Head of caudate nucleus (tissue), 42 donors: ENCODE measurements at regions not wholly inside any gene's neighbourhood (a gene's known extent, or its start where the extent isn't known, plus 50 kb on each side); places are given as distances from the start of the nearest gene placed in this dataset.
"Not testable (repeated sequence)": the region's sequence is repeated elsewhere in the genome, so short reads cannot be mapped to it uniquely, and the experiment has no call there.

Source experiments
- DNase-seq, 42 donors: peaks; one replicate each; pipeline versions ENCODE4 v3.0.0 to v3.0.0-alpha.2; 2020 to 2021; ENCODE audit warnings: mixed read lengths in 7 of 42
- intact Hi-C: fragments of 100-400 bp; cut with DNase I; formaldehyde crosslinking; loops from one replicate; pipeline ENCODE4 v1.15.0; 2022

DNA sequence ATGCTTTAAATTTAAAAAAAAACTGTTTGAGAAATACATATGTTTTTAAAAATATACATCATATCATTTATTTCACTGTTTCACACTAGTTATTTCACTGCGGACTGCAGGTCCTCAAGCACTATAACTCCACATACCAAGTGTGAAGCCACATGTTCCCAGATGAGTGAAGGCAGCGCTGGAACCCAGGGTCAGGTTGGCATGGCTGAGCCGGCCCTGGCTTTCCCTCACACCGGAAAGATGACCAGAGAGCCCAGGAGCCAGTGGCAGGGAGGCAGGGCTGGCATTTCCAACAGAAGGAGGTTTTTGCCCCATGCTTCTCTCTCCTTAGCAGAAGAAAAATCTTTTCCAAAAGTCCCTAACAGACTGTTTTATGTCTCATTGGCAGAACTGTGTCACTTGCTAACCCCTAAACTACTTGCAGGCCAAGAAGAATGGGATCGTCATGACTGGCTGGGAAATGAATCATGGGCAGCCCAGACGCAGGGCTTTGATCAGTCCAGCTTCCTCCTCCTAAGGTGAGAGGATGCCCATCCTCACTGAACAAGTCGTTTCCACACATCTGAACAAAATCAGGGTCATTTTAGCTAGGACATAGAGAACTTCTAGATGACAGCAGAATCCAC is 287.6 kb upstream of the HNRNPA3 start:
- intact Hi-C loops = no loop called here
- no peak for DNase-seq

- no peak for DNase-seq
- intact Hi-C loops = no loop called here
Observed at GRCh38 chr2:176926453-176926852, 286.1 kb upstream of the HNRNPA3 start.

- DNase-seq, intact Hi-C loops: not testable (repeated sequence)
Observed at GRCh38 chr2:176929387-176929786, 283.2 kb upstream of the HNRNPA3 start.

DNA sequence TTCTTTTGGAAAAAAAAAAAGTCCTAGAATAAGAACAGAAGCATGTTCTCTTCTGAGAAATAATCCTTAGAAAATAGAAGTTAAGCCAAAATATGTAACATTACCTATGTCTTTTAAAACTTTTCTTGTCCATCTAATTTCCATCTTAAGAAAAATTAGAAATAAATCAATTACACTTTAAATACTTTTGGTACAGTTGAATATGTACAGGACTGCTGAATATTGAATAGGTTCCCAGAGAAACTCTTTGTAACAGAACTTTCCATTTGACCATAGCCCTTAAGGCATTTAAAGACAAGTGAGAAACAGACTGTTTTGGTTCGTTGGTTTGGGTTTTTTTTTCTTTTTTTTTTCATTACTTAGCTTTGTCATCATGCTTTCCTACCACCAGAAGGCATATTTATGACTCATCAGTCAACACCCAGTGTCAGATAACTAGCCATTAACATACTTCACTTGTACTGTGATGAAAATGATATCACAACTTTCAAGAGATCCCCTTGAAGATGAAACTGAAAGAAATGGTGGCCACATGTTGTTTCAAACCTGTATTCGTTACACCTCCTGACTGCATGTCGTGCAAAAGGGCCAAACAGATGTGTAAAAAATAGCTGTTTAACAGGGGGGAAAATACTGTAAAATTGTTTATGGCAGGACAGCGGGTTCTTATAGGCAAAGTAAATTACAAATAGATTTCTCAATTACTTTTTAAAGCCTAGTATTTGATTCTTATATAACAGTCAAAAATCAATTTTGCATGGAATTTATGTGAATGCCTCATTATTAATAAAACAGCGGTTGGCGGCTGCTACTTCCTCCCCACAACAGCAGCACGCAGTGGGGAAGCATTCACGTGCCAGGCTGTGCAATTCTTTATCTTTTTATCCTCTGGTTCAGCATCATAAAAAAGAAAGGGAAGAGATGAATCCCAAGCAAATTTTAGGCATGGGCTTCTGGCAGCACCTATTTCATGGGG is 280.7 kb upstream of the HNRNPA3 start:
- DNase-seq = no peak
- intact Hi-C loops = no loop called here

DNA sequence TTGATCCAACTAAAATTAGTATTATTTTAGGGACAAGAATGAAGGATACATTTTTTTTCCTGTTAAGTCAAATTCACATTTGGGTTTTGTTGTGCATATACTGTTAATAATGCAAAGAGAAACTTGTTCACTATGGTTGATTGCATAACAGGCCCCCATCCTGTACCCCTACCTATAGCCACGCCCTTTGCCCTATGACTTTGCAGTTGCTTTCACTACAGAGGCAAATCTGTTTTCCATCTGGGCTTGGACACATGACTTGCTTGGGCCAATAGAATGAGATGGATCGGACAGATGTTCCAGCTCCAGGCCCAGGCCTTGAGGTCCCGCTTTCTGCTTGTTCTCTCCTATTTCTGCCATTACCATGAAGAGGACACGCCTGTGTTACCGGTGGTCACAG is 278.5 kb upstream of the HNRNPA3 start:
- no peak for DNase-seq
- intact Hi-C loops = no loop called here

GRCh38 chr2:176934869-176935415 is 277.7 kb upstream of the HNRNPA3 start:
- no peak for DNase-seq
- intact Hi-C loops = no loop called here

GRCh38 chr2:176935543-176936102 is 277.0 kb upstream of the HNRNPA3 start:
- DNase-seq = no peak
- intact Hi-C loops = no loop called here

GRCh38 chr2:176936410-176936809 is 276.2 kb upstream of the HNRNPA3 start:
- no peak for DNase-seq
- intact Hi-C loops = no loop called here

DNA sequence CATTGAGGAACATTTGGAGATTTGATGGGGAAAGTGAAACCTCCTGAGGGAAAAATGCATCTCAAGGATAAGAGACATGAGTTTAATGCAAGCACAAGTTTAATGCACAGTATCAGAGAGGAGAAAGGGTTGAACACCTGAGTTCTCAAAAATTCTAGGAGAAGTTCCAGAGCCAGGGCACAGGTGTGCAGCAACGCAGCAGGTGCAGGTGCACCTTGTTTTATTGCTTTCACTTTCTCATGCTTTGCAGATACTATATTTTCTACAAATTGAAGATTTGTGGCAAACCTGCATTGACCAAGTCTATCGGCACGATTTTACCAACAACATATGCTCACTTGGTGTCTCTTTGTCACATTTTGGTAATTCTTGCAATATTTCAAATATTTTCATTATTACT is 267.6 kb upstream of the HNRNPA3 start:
- intact Hi-C loops = no loop called here
- DNase-seq = no peak

- DNase-seq = no peak
- intact Hi-C loops = no loop called here
Observed at GRCh38 chr2:176947754-176948153, 264.8 kb upstream of the HNRNPA3 start.

- intact Hi-C loops, DNase-seq: not testable (repeated sequence)
Observed at GRCh38 chr2:176951218-176951617, 261.4 kb upstream of the HNRNPA3 start.

DNA sequence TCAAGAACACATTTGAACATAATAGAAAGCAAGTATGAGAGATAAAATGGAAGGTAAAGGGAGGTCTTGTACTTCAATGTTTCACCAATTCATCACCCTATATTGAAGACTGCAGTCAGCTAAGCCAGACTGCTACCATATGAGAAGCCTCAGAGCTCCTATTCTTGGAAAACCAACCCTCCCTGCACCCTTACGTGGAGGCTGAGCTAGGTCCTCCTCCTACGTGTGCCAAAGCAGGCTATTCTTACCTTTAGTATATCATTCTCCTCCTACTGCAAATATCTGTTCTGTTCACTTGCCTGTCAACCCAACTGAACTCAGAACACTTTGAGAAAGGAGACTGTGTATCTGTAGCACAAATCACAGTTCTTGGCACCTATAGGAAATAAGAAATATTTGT is 255.8 kb upstream of the HNRNPA3 start:
- intact Hi-C loops = no loop called here
- DNase-seq = peak in 30 of 42 donors; percentile 12 to 87 (median 49)

- DNase-seq = no peak
- intact Hi-C loops = no loop called here
Observed at GRCh38 chr2:176959614-176960013, 253.0 kb upstream of the HNRNPA3 start.

- intact Hi-C loops = no loop called here
- no peak for DNase-seq
Observed at GRCh38 chr2:176960061-176960460, 252.5 kb upstream of the HNRNPA3 start.

DNA sequence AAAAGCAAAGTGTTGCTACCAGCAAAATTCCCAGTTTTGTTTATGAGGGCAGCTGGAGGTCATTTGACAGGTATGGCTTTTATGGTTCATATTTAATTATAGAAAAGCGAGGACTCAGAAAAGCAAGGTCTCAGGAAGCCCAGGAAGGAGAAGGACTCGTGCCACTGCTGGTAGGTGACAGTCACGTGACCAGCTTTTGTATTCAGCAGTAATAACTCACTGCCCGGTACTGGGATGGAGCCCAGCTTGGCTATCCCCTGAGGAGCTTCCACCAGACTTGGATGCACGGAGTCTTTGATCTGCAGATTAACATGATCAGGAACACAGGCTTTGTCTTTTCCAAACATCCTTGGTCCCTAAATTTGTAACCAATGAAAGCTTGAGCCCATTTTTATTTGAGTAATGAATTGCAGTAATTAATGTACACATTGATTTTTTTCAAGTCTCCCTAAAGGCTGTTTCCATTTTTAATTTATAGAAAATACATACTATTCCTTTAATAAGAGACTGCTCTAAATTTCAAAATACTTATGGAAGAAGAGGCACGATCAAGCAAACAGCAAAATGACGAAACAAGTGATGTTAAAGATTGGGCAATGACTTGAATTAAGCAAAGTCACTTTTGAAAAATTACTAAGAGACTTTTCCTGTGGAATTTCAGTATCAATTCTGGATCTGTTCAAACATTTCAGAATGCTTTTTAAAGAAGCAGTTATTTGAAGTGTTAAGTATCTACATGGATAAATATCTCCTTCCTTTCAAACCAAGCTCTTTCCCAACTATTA is 251.7 kb upstream of the HNRNPA3 start:
- peak in 10 of 42 donors; percentile 6 to 57 (median 16) for DNase-seq
- intact Hi-C loops = no loop called here

GRCh38 chr2:176961775-176962619 is 250.6 kb upstream of the HNRNPA3 start:
- DNase-seq = no peak
- intact Hi-C loops = no loop called here

DNA sequence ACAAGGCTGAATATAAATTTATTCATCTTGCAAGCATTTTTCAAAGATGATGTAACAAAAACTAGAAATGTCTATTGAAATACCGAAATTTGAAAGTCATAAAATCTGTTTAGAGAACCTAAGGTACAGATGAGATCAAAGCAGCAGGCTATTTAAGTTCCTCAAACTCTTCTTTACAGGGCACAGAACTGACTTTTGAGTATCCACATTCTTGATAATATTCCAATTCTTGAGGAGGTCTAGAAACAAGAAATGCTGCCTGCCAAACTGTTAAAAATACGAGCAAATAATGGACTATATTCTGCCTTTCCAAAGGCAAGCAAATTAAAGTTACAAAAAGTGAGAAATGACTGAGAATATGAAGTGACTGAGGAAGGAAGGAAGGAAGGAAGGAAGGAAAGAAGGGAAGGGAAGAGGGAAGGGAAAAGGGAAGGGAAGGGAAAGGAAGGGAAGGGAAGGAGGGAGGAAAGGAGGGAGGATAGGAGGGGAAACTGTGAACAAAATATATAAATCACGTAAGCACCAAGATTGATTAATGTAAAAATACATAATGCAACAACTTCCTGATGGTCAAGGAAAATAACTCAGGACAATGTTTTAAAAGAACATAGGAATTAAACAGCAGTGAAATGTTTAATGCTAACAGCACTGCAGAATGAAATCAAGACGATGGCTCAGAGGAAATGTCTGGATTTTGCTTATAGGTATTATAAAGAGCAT is 248.9 kb upstream of the HNRNPA3 start:
- DNase-seq = no peak

More for the DNA sequence above, 248.9 kb upstream of the HNRNPA3 start:
- intact Hi-C loops = no loop called here
